K562 (cell line): ENCODE measurements at regions not wholly inside any gene's neighbourhood (a gene's known extent, or its start where the extent isn't known, plus 50 kb on each side); places are given as distances from the start of the nearest gene placed in this dataset.

Experiments
- BRCA1 ChIP-seq, 2 experiments: fragments of 450-650 bp in 1 of 2; sonication (generic) in 1 of 2; formaldehyde crosslinking in 1 of 2; IDR thresholded peaks; 2 replicates each; pipeline versions ENCODE4 v1.5.0 to v1.6.1; 2017 to 2020; ENCODE audit warnings: mild to moderate bottlenecking in 1 of 2, missing genetic modification reagents in 1 of 2
- C11orf30 ChIP-seq: fragments of 450-650 bp; IDR thresholded peaks from 2 replicates; pipeline ENCODE4 v1.6.1; 2016; ENCODE audit warnings: low read depth, mild to moderate bottlenecking
- DDX20 ChIP-seq: fragments of 450-650 bp; IDR thresholded peaks from 2 replicates; pipeline ENCODE4 v1.6.1; 2016; ENCODE audit warnings: missing genetic modification characterization, low read depth, mild to moderate bottlenecking, missing compliant biosample characterization, moderate library complexity
- ELF2 ChIP-seq: fragments of 250-450 bp; sonication (Bioruptor Pico); IDR thresholded peaks from 2 replicates; pipeline ENCODE4 v1.5.0; 2021; ENCODE audit warnings: mild to moderate bottlenecking
- ETV1 ChIP-seq: fragments of 450-650 bp; conservative IDR thresholded peaks from 2 replicates; pipeline ENCODE4 v1.6.1; 2016; ENCODE audit warnings: missing genetic modification characterization, control low read depth, low read depth, missing compliant biosample characterization
- IFI16 ChIP-seq: fragments of 250-450 bp; sonication (Bioruptor Pico); IDR thresholded peaks from 2 replicates; pipeline ENCODE4 v2.1.2; 2022; ENCODE audit warnings: mild to moderate bottlenecking, inconsistent platforms
- MAFK ChIP-seq: IDR thresholded peaks from 2 replicates; pipeline ENCODE4 v1.6.1; 2011; ENCODE audit warnings: low read length, improper control_type of control experiment
- MYNN ChIP-seq, 2 experiments: sonication (generic); formaldehyde crosslinking in 1 of 2; IDR thresholded peaks; 2 replicates each; pipeline versions ENCODE4 v1.5.0 to v1.6.1; 2016 to 2020; ENCODE audit warnings: antibody characterized with exemption in 1 of 2, missing genetic modification reagents in 1 of 2
- RAD51 ChIP-seq: fragments of 450-650 bp; IDR thresholded peaks from 2 replicates; pipeline ENCODE4 v1.7.1; 2016; ENCODE audit warnings: low read depth, mild to moderate bottlenecking, borderline replicate concordance
- RCOR1 ChIP-seq, 2 experiments: IDR thresholded peaks; 2 replicates each; pipeline ENCODE4 v1.6.1; 2012; ENCODE audit warnings: low read depth in 2 of 2, low read length in 2 of 2, borderline replicate concordance in 1 of 2, improper control_type of control experiment in 1 of 2
- RFX7 ChIP-seq: fragments of 250-450 bp; sonication (Bioruptor Pico); IDR thresholded peaks from 2 replicates; pipeline ENCODE4 v1.5.1; 2021; ENCODE audit warnings: mild to moderate bottlenecking
- SAFB ChIP-seq: fragments of 200-400 bp; formaldehyde crosslinking; IDR thresholded peaks from 2 replicates; pipeline ENCODE4 v1.6.1; 2017; ENCODE audit warnings: low read depth, low read length, borderline replicate concordance
- SMARCB1 ChIP-seq: IDR thresholded peaks from 2 replicates; pipeline ENCODE4 v1.6.1; 2011; ENCODE audit warnings: improper control_type of control experiment, low read depth; ENCODE audit not compliant: insufficient read length
- SP1 ChIP-seq: sonication (generic); formaldehyde crosslinking; IDR thresholded peaks from 2 replicates; pipeline ENCODE4 v1.8.1; 2022; ENCODE audit warnings: mild to moderate bottlenecking, missing genetic modification reagents
- YY1 ChIP-seq, 3 experiments: IDR thresholded peaks; 2 replicates each; pipeline ENCODE4 v1.6.1; 2011; ENCODE audit warnings: low read length in 2 of 3, mild to moderate bottlenecking in 2 of 3, moderate library complexity in 2 of 3, borderline replicate concordance in 1 of 3, control low read depth in 1 of 3, low read depth in 1 of 3; ENCODE audit not compliant: insufficient read depth in 3 of 3, insufficient replicate concordance in 2 of 3, control insufficient read depth in 1 of 3, insufficient read length in 1 of 3; ENCODE audit errors: extremely low read depth in 1 of 3
- ZKSCAN1 ChIP-seq: fragments of 150-350 bp; IDR thresholded peaks from 2 replicates; pipeline ENCODE4 v1.6.1; 2016; ENCODE audit warnings: low read depth, low read length
- ZNF24 ChIP-seq: fragments of 450-650 bp; IDR thresholded peaks from 2 replicates; pipeline ENCODE4 v1.6.1; 2016
- ZNF311 ChIP-seq: fragments of 250-450 bp; sonication (Bioruptor Pico); IDR thresholded peaks from 2 replicates; pipeline ENCODE4 v1.4.0; 2020; ENCODE audit warnings: mild to moderate bottlenecking, moderate library complexity
- ZNF384 ChIP-seq: IDR thresholded peaks from 2 replicates; pipeline ENCODE4 v1.6.1; 2012; ENCODE audit warnings: low read depth, low read length, improper control_type of control experiment
- ZNF644 ChIP-seq: fragments of 200-800 bp; sonication (Bioruptor generic); IDR thresholded peaks from 2 replicates; pipeline ENCODE4 v1.6.1; 2016; ENCODE audit warnings: low read depth, missing genetic modification characterization, missing compliant biosample characterization
- TF ChIP-seq, protein P1 (sequence below): fragments of 450-650 bp; IDR thresholded peaks from 2 replicates; pipeline ENCODE4 v1.6.1; 2017; ENCODE audit warnings: antibody characterized with exemption
- TF ChIP-seq, protein P2 (sequence below): fragments of 450-650 bp; IDR thresholded peaks from 2 replicates; pipeline ENCODE4 v1.6.1; 2017; ENCODE audit warnings: antibody characterized with exemption, mild to moderate bottlenecking

DNA sequence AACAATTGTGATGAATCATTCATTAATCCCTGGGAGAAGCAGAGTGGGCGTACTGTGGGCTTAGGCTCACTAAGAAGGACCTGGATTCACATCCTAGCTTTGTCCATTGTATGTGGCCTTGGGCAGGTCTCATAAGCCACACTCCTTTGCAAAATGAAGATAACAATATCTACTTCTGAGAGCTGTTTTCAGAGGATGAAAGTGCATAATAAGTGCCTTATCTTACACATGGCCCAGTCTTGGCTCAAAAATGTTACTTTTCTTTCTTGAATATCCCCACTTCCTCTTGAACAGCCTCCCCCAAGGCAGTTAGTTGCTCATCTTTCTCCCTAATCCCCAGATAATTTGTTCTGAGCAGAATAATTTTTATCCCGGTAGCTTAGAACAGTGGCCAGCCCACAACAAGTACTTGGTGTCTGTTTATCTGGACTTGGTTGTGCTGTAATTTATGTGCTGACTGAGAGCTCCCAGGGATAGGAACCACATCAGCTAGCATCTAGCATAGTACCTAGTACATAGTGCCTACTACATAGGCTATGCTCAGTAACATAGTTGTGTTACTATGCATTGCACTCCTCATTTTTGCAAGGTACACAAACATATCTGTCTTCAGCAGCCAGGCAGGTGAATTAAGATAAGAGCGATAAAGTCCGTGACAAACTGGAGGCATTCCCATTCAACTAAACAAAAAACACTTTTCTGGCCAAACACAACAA, 61.7 kb upstream of the NUDT4 start (continued):
- TF ChIP-seq YY1 (IDR thresholded peaks at IDR 0.05; ENCODE audit: borderline replicate concordance in 1 of 3, control insufficient read depth in 1 of 3, extremely low read depth in 1 of 3, insufficient read depth in 3 of 3, insufficient read length in 1 of 3, insufficient replicate concordance in 2 of 3, low read depth in 1 of 3, low read length in 2 of 3), result no peak
- TF ChIP-seq SP1, result peak; percentile 44; the same call in 1 of the 2 replicates
- TF ChIP-seq MAFK, result peak; percentile 16; the same call in 1 of the 2 replicates
- TF ChIP-seq RFX7 (CRISPR knock-in tag), result no peak
- no peak for TF ChIP-seq IFI16
- peak; percentile 5 to 92; a peak in 3 of 4 replicates for TF ChIP-seq RCOR1 (IDR thresholded peaks at IDR 0.05; ENCODE audit: borderline replicate concordance in 1 of 2, low read depth in 2 of 2, low read length in 2 of 2)
- TF ChIP-seq SMARCB1, result peak; percentile 85
- TF ChIP-seq BRCA1 (IDR thresholded peaks at IDR 0.05), result no peak
- TF ChIP-seq BRCA1 (CRISPR knock-in tag; IDR thresholded peaks at IDR 0.05), result no peak
- TF ChIP-seq, protein P1, sequence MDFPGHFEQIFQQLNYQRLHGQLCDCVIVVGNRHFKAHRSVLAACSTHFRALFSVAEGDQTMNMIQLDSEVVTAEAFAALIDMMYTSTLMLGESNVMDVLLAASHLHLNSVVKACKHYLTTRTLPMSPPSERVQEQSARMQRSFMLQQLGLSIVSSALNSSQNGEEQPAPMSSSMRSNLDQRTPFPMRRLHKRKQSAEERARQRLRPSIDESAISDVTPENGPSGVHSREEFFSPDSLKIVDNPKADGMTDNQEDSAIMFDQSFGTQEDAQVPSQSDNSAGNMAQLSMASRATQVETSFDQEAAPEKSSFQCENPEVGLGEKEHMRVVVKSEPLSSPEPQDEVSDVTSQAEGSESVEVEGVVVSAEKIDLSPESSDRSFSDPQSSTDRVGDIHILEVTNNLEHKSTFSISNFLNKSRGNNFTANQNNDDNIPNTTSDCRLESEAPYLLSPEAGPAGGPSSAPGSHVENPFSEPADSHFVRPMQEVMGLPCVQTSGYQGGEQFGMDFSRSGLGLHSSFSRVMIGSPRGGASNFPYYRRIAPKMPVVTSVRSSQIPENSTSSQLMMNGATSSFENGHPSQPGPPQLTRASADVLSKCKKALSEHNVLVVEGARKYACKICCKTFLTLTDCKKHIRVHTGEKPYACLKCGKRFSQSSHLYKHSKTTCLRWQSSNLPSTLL, result no peak
- TF ChIP-seq, protein P2, sequence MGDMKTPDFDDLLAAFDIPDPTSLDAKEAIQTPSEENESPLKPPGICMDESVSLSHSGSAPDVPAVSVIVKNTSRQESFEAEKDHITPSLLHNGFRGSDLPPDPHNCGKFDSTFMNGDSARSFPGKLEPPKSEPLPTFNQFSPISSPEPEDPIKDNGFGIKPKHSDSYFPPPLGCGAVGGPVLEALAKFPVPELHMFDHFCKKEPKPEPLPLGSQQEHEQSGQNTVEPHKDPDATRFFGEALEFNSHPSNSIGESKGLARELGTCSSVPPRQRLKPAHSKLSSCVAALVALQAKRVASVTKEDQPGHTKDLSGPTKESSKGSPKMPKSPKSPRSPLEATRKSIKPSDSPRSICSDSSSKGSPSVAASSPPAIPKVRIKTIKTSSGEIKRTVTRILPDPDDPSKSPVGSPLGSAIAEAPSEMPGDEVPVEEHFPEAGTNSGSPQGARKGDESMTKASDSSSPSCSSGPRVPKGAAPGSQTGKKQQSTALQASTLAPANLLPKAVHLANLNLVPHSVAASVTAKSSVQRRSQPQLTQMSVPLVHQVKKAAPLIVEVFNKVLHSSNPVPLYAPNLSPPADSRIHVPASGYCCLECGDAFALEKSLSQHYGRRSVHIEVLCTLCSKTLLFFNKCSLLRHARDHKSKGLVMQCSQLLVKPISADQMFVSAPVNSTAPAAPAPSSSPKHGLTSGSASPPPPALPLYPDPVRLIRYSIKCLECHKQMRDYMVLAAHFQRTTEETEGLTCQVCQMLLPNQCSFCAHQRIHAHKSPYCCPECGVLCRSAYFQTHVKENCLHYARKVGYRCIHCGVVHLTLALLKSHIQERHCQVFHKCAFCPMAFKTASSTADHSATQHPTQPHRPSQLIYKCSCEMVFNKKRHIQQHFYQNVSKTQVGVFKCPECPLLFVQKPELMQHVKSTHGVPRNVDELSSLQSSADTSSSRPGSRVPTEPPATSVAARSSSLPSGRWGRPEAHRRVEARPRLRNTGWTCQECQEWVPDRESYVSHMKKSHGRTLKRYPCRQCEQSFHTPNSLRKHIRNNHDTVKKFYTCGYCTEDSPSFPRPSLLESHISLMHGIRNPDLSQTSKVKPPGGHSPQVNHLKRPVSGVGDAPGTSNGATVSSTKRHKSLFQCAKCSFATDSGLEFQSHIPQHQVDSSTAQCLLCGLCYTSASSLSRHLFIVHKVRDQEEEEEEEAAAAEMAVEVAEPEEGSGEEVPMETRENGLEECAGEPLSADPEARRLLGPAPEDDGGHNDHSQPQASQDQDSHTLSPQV, result peak; percentile 33; the same call in 1 of the 2 replicates
- no peak for TF ChIP-seq DDX20 (tag)
- TF ChIP-seq MYNN (IDR thresholded peaks at IDR 0.05), result 0 out of 2 replicates have a peak, but pooled peaks have one; percentile 63
- no peak for TF ChIP-seq MYNN (CRISPR knock-in tag; IDR thresholded peaks at IDR 0.05)
- TF ChIP-seq ZNF644 (tag), result 0 out of 2 replicates have a peak, but pooled peaks have one; percentile 87
- 0 out of 2 replicates have a peak, but pooled peaks have one; percentile 49 for TF ChIP-seq ZNF311
- TF ChIP-seq RAD51, result peak; percentile 39; the same call in 1 of the 2 replicates
- peak; percentile 69 for TF ChIP-seq C11orf30
- no peak; the same call in 1 of the 2 replicates for TF ChIP-seq ZNF384
- TF ChIP-seq ETV1 (tag), result peak; percentile 41
- no peak for TF ChIP-seq SAFB
- TF ChIP-seq ZKSCAN1, result peak; percentile 88
- TF ChIP-seq ELF2 (CRISPR knock-in tag), result no peak
- peak; percentile 7; the same call in 1 of the 2 replicates for TF ChIP-seq ZNF24
